Activated T-cell treated with anti-CD3 and anti-CD28 coated beads, Interleukin-2, amount 50 U/mL, for 4 hours (primary cell): ENCODE measurements at regions not wholly inside any gene's neighbourhood (a gene's known extent, or its start where the extent isn't known, plus 50 kb on each side); places are given as distances from the start of the nearest gene placed in this dataset.
"Not testable (repeated sequence)": the region's sequence is repeated elsewhere in the genome, so short reads cannot be mapped to it uniquely, and the experiment has no call there.

Experiments
- ATAC-seq, 2 donors: fragments of 200-7000 bp; cut with Tn5 transposase; one replicate each; pipeline ENCODE4 v1.10.0; 2021
- DNase-seq: peaks from one replicate; pipeline ENCODE4 v3.0.0-alpha.2; 2020
- H3K27me3 Mint-ChIP-seq: one replicate; pipeline ENCODE4 v1.8.0; 2021; ENCODE audit warnings: low read depth, mixed read lengths
- H3K36me3 Mint-ChIP-seq: one replicate; pipeline ENCODE4 v1.8.0; 2022; ENCODE audit warnings: mixed read lengths; ENCODE audit not compliant: insufficient read depth
- H3K4me1 Mint-ChIP-seq: one replicate; pipeline ENCODE4 v1.8.0; 2021; ENCODE audit warnings: low read depth, mixed read lengths
- H3K4me3 Mint-ChIP-seq: one replicate; pipeline ENCODE4 v1.8.0; 2021; ENCODE audit warnings: mild to moderate bottlenecking, moderate library complexity, mixed read lengths
- H3K9me3 Mint-ChIP-seq: one replicate; pipeline ENCODE4 v1.8.0; 2021; ENCODE audit warnings: mixed read lengths

- H3K4me3 Mint-ChIP-seq = no peak overlapping the region
- H3K27me3 Mint-ChIP-seq = peaks cover 32% of the 10 kb centered on the region
- H3K9me3 Mint-ChIP-seq = no peaks in the 10 kb centered on the region
- no peaks in the 10 kb centered on the region for H3K4me1 Mint-ChIP-seq
- DNase-seq (no peak), ATAC-seq (no peak)
- H3K36me3 Mint-ChIP-seq = no peaks in the 10 kb centered on the region
These were observed 126.0 kb upstream of the CIBAR2 start for GRCh38 chr16:85238233-85238647.

GRCh38 chr16:85239239-85239638 lies 127.0 kb upstream of the CIBAR2 start:
- DNase-seq (no peak), ATAC-seq (no peak)
- peaks cover 26% of the 10 kb centered on the region for H3K27me3 Mint-ChIP-seq
- no peaks in the 10 kb centered on the region for H3K4me1 Mint-ChIP-seq
- H3K9me3 Mint-ChIP-seq = no peaks in the 10 kb centered on the region
- H3K36me3 Mint-ChIP-seq = no peaks in the 10 kb centered on the region
- H3K4me3 Mint-ChIP-seq = no peak overlapping the region

GRCh38 chr16:85239871-85240270 lies 127.6 kb upstream of the CIBAR2 start:
- Mint-ChIP-seq H3K4me3 (no peak overlapping the region), H3K27me3 (peaks cover 21% of the 10 kb centered on the region), H3K36me3 (no peaks in the 10 kb centered on the region), H3K4me1 (no peaks in the 10 kb centered on the region), H3K9me3 (no peaks in the 10 kb centered on the region)
- ATAC-seq (no peak), DNase-seq (no peak)

GRCh38 chr16:85240982-85241924 lies 129.0 kb upstream of the CIBAR2 start:
- no peak for ATAC-seq
- Mint-ChIP-seq H3K9me3 (no peaks in the 10 kb centered on the region), H3K36me3 (no peaks in the 10 kb centered on the region), H3K4me1 (peaks cover 3% of the 10 kb centered on the region), H3K4me3 (no peak overlapping the region), H3K27me3 (peaks cover 17% of the 10 kb centered on the region)
- no peak for DNase-seq

GRCh38 chr16:85242140-85242539 lies 129.9 kb upstream of the CIBAR2 start:
- Mint-ChIP-seq H3K27me3 (peaks cover 15% of the 10 kb centered on the region), H3K9me3 (no peaks in the 10 kb centered on the region), H3K4me1 (peaks cover 3% of the 10 kb centered on the region), H3K4me3 (no peak overlapping the region), H3K36me3 (no peaks in the 10 kb centered on the region)
- ATAC-seq = no peak
- DNase-seq = no peak

GRCh38 chr16:85243308-85243707 lies 131.0 kb upstream of the CIBAR2 start:
- DNase-seq (no peak), ATAC-seq (no peak)
- H3K36me3 Mint-ChIP-seq = no peaks in the 10 kb centered on the region
- H3K4me1 Mint-ChIP-seq = peaks cover 3% of the 10 kb centered on the region
- no peak overlapping the region for H3K4me3 Mint-ChIP-seq
- no peaks in the 10 kb centered on the region for H3K9me3 Mint-ChIP-seq
- peaks cover 10% of the 10 kb centered on the region for H3K27me3 Mint-ChIP-seq

- H3K27me3 Mint-ChIP-seq, DNase-seq, H3K36me3 Mint-ChIP-seq, H3K9me3 Mint-ChIP-seq, ATAC-seq, H3K4me3 Mint-ChIP-seq, H3K4me1 Mint-ChIP-seq: not testable (repeated sequence)
These were observed 132.2 kb upstream of the CIBAR2 start for GRCh38 chr16:85244452-85244851.

GRCh38 chr16:85245307-85246172 lies 133.3 kb upstream of the CIBAR2 start:
- Mint-ChIP-seq H3K36me3 (no peaks in the 10 kb centered on the region), H3K27me3 (peaks cover 3% of the 10 kb centered on the region), H3K4me1 (peaks cover 3% of the 10 kb centered on the region), H3K9me3 (no peaks in the 10 kb centered on the region), H3K4me3 (no peak overlapping the region)
- ATAC-seq = peak; percentile 76 to 87
- peak; percentile 29 for DNase-seq

- DNase-seq (no peak), ATAC-seq (no peak)
- no peaks in the 10 kb centered on the region for H3K9me3 Mint-ChIP-seq
- peaks cover 3% of the 10 kb centered on the region for H3K4me1 Mint-ChIP-seq
- no peaks in the 10 kb centered on the region for H3K36me3 Mint-ChIP-seq
- H3K4me3 Mint-ChIP-seq = no peak overlapping the region
- peaks cover 3% of the 10 kb centered on the region for H3K27me3 Mint-ChIP-seq
These were observed 134.2 kb upstream of the CIBAR2 start for GRCh38 chr16:85246473-85246872.

- no peaks in the 10 kb centered on the region for H3K9me3 Mint-ChIP-seq
- H3K36me3 Mint-ChIP-seq = no peaks in the 10 kb centered on the region
- peaks cover 3% of the 10 kb centered on the region for H3K27me3 Mint-ChIP-seq
- ATAC-seq (no peak), DNase-seq (no peak)
- no peak overlapping the region for H3K4me3 Mint-ChIP-seq
- H3K4me1 Mint-ChIP-seq = peaks cover 3% of the 10 kb centered on the region
These were observed 134.7 kb upstream of the CIBAR2 start for GRCh38 chr16:85246973-85247372.

- Mint-ChIP-seq H3K4me1 (peaks cover 3% of the 10 kb centered on the region), H3K27me3 (peaks cover 3% of the 10 kb centered on the region), H3K36me3 (no peaks in the 10 kb centered on the region), H3K9me3 (no peaks in the 10 kb centered on the region), H3K4me3 (no peak overlapping the region)
- ATAC-seq (no peak), DNase-seq (no peak)
These were observed 136.1 kb upstream of the CIBAR2 start for GRCh38 chr16:85248342-85248741.

GRCh38 chr16:85248857-85249256 lies 136.6 kb upstream of the CIBAR2 start:
- peaks cover 3% of the 10 kb centered on the region for H3K27me3 Mint-ChIP-seq
- H3K4me3 Mint-ChIP-seq = no peak overlapping the region
- no peak for DNase-seq
- no peaks in the 10 kb centered on the region for H3K36me3 Mint-ChIP-seq
- H3K9me3 Mint-ChIP-seq = no peaks in the 10 kb centered on the region
- no peak for ATAC-seq
- H3K4me1 Mint-ChIP-seq = peaks cover 3% of the 10 kb centered on the region

- DNase-seq (no peak), ATAC-seq (no peak)
- no peaks in the 10 kb centered on the region for H3K36me3 Mint-ChIP-seq
- H3K27me3 Mint-ChIP-seq = peaks cover 3% of the 10 kb centered on the region
- peaks cover 3% of the 10 kb centered on the region for H3K4me1 Mint-ChIP-seq
- no peak overlapping the region for H3K4me3 Mint-ChIP-seq
- H3K9me3 Mint-ChIP-seq = no peaks in the 10 kb centered on the region
These were observed 137.3 kb upstream of the CIBAR2 start for GRCh38 chr16:85249418-85250146.

- Mint-ChIP-seq H3K4me3 (no peak overlapping the region), H3K27me3 (peaks cover 3% of the 10 kb centered on the region), H3K9me3 (no peaks in the 10 kb centered on the region), H3K4me1 (peaks cover 3% of the 10 kb centered on the region), H3K36me3 (no peaks in the 10 kb centered on the region)
- no peak for ATAC-seq
- no peak for DNase-seq
These were observed 137.8 kb upstream of the CIBAR2 start for GRCh38 chr16:85250147-85250463.
